BLaER1 (cell line): ENCODE measurements at regions not wholly inside any gene's neighbourhood (a gene's known extent, or its start where the extent isn't known, plus 50 kb on each side); places are given as distances from the start of the nearest gene placed in this dataset.

Experiments
- H3K27ac ChIP-seq: shearing (Covaris generic); formaldehyde crosslinking; 2 replicates; pipeline ENCODE4 v1.8.1; 2022
- H3K27me3 ChIP-seq: shearing (Covaris generic); formaldehyde crosslinking; 2 replicates; pipeline ENCODE4 v1.8.1; 2022
- H3K36me3 ChIP-seq: shearing (Covaris generic); formaldehyde crosslinking; 2 replicates; pipeline ENCODE4 v1.8.1; 2022
- H3K4me1 ChIP-seq: shearing (Covaris generic); formaldehyde crosslinking; 2 replicates; pipeline ENCODE4 v1.8.1; 2022
- H3K4me2 ChIP-seq: shearing (Covaris generic); formaldehyde crosslinking; 2 replicates; pipeline ENCODE4 v1.8.1; 2022
- H3K4me3 ChIP-seq: shearing (Covaris generic); formaldehyde crosslinking; 2 replicates; pipeline ENCODE4 v1.8.1; 2022
- H3K9ac ChIP-seq: shearing (Covaris generic); formaldehyde crosslinking; 2 replicates; pipeline ENCODE4 v1.8.1; 2022
- H3K9me3 ChIP-seq: shearing (Covaris generic); formaldehyde crosslinking; 2 replicates; pipeline ENCODE4 v1.8.1; 2022
- H4K20me1 ChIP-seq: shearing (Covaris generic); formaldehyde crosslinking; 2 replicates; pipeline ENCODE4 v1.8.1; 2022
- Cebpa-rat ChIP-seq: shearing (Covaris generic); IDR thresholded peaks from 2 replicates; pipeline ENCODE4 v1.8.1; 2022

- no peak overlapping the region for H3K9ac ChIP-seq
- H3K36me3 ChIP-seq: no peaks in the 10 kb centered on the region
- H4K20me1 ChIP-seq: no peaks in the 10 kb centered on the region
- no peak for TF ChIP-seq Cebpa-rat
- H3K9me3 ChIP-seq: no peaks in the 10 kb centered on the region
- peaks cover under 1% of the 10 kb centered on the region; the same call in 1 of the 2 replicates for H3K4me1 ChIP-seq
- no peak overlapping the region for H3K27ac ChIP-seq
- H3K27me3 ChIP-seq: no peaks in the 10 kb centered on the region
- H3K4me2 ChIP-seq: no peak overlapping the region
- H3K4me3 ChIP-seq: no peak overlapping the region
Observed at GRCh38 chr5:158140120-158140731, 281.3 kb upstream of the CLINT1 start.

GRCh38 chr5:158139161-158139560, 280.2 kb upstream of the CLINT1 start:
- H3K9ac ChIP-seq: no peak overlapping the region
- H3K27ac ChIP-seq: no peak overlapping the region
- H3K36me3 ChIP-seq: no peaks in the 10 kb centered on the region
- TF ChIP-seq Cebpa-rat: no peak
- H3K4me2 ChIP-seq: no peak overlapping the region
- H4K20me1 ChIP-seq: no peaks in the 10 kb centered on the region
- H3K4me1 ChIP-seq: no peaks in the 10 kb centered on the region
- no peaks in the 10 kb centered on the region for H3K27me3 ChIP-seq
- no peak overlapping the region for H3K4me3 ChIP-seq
- no peaks in the 10 kb centered on the region for H3K9me3 ChIP-seq

GRCh38 chr5:158135682-158136179, 276.8 kb upstream of the CLINT1 start:
- TF ChIP-seq Cebpa-rat: no peak
- H3K4me2 ChIP-seq: no peak overlapping the region
- no peaks in the 10 kb centered on the region for H3K36me3 ChIP-seq
- no peaks in the 10 kb centered on the region for H4K20me1 ChIP-seq
- H3K27me3 ChIP-seq: no peaks in the 10 kb centered on the region
- H3K4me1 ChIP-seq: no peaks in the 10 kb centered on the region
- no peak overlapping the region for H3K4me3 ChIP-seq
- H3K9ac ChIP-seq: no peak overlapping the region
- no peaks in the 10 kb centered on the region for H3K9me3 ChIP-seq
- no peak overlapping the region for H3K27ac ChIP-seq

- Histone ChIP-seq H3K36me3 (no peaks in the 10 kb centered on the region), H3K4me2 (no peak overlapping the region), H3K9me3 (no peaks in the 10 kb centered on the region), H4K20me1 (no peaks in the 10 kb centered on the region), H3K4me1 (no peaks in the 10 kb centered on the region), H3K27ac (no peak overlapping the region), H3K4me3 (no peak overlapping the region), H3K9ac (no peak overlapping the region), H3K27me3 (no peaks in the 10 kb centered on the region)
- no peak for TF ChIP-seq Cebpa-rat
Observed at GRCh38 chr5:158133369-158133768, 274.4 kb upstream of the CLINT1 start.

GRCh38 chr5:158127536-158127935, 268.6 kb upstream of the CLINT1 start:
- H3K4me1 ChIP-seq: peaks cover 9% of the 10 kb centered on the region
- H3K4me2 ChIP-seq: no peak overlapping the region
- H3K27me3 ChIP-seq: no peaks in the 10 kb centered on the region

GRCh38 chr5:158126442-158127405, 267.8 kb upstream of the CLINT1 start:
- Histone ChIP-seq H3K27me3 (no peaks in the 10 kb centered on the region), H3K9ac (no peak overlapping the region), H4K20me1 (no peaks in the 10 kb centered on the region), H3K9me3 (no peaks in the 10 kb centered on the region; the same call in 1 of the 2 replicates), H3K27ac (no peak overlapping the region), H3K4me2 (peak overlapping the region; percentile 11; the same call in 1 of the 2 replicates), H3K36me3 (no peaks in the 10 kb centered on the region), H3K4me3 (no peak overlapping the region), H3K4me1 (peaks cover 18% of the 10 kb centered on the region)
- TF ChIP-seq Cebpa-rat: no peak

More at GRCh38 chr5:158127536-158127935, 268.6 kb upstream of the CLINT1 start:
- no peak overlapping the region for H3K4me3 ChIP-seq
- H3K27ac ChIP-seq: no peak overlapping the region
- no peaks in the 10 kb centered on the region for H3K36me3 ChIP-seq
- H4K20me1 ChIP-seq: no peaks in the 10 kb centered on the region
- no peaks in the 10 kb centered on the region; the same call in 1 of the 2 replicates for H3K9me3 ChIP-seq
- H3K9ac ChIP-seq: no peak overlapping the region
- no peak for TF ChIP-seq Cebpa-rat

- no peak for TF ChIP-seq Cebpa-rat
- H3K4me2 ChIP-seq: no peak overlapping the region
Observed at GRCh38 chr5:158124606-158125316, 265.8 kb upstream of the CLINT1 start.

GRCh38 chr5:158123595-158123994, 264.6 kb upstream of the CLINT1 start:
- H3K4me3 ChIP-seq: no peak overlapping the region
- no peak overlapping the region for H3K4me2 ChIP-seq
- no peaks in the 10 kb centered on the region for H3K27me3 ChIP-seq
- no peaks in the 10 kb centered on the region for H3K36me3 ChIP-seq
- peaks cover 37% of the 10 kb centered on the region for H3K4me1 ChIP-seq
- TF ChIP-seq Cebpa-rat: no peak
- H3K27ac ChIP-seq: no peak overlapping the region
- no peaks in the 10 kb centered on the region for H4K20me1 ChIP-seq
- H3K9me3 ChIP-seq: no peaks in the 10 kb centered on the region; the same call in 1 of the 2 replicates
- H3K9ac ChIP-seq: no peak overlapping the region

More at GRCh38 chr5:158124606-158125316, 265.8 kb upstream of the CLINT1 start:
- Histone ChIP-seq H3K4me3 (no peak overlapping the region), H3K27ac (no peak overlapping the region), H3K36me3 (no peaks in the 10 kb centered on the region), H3K4me1 (peaks cover 37% of the 10 kb centered on the region), H3K9ac (no peak overlapping the region), H3K27me3 (no peaks in the 10 kb centered on the region), H4K20me1 (no peaks in the 10 kb centered on the region), H3K9me3 (no peaks in the 10 kb centered on the region; the same call in 1 of the 2 replicates)

GRCh38 chr5:158121678-158122077, 262.7 kb upstream of the CLINT1 start:
- no peak overlapping the region for H3K9ac ChIP-seq
- no peaks in the 10 kb centered on the region for H3K27me3 ChIP-seq

More at GRCh38 chr5:158121678-158122077, 262.7 kb upstream of the CLINT1 start:
- H4K20me1 ChIP-seq: no peaks in the 10 kb centered on the region
- no peaks in the 10 kb centered on the region for H3K36me3 ChIP-seq
- H3K27ac ChIP-seq: no peak overlapping the region
- no peak for TF ChIP-seq Cebpa-rat
- H3K9me3 ChIP-seq: no peaks in the 10 kb centered on the region; the same call in 1 of the 2 replicates
- peak overlapping the region; percentile 47 for H3K4me2 ChIP-seq
- no peak overlapping the region for H3K4me3 ChIP-seq
- peaks cover 33% of the 10 kb centered on the region for H3K4me1 ChIP-seq
